Caco-2 (cell line): ENCODE measurements at regions not wholly inside any gene's neighbourhood (a gene's known extent, or its start where the extent isn't known, plus 50 kb on each side); places are given as distances from the start of the nearest gene placed in this dataset.

Experiments
- BruUV-seq: library from RNA; stranded (reverse); fragments of 400-500 nt; replicated peaks from 2 replicates; lab custom pipeline; 2021; lab: Mats Ljungman, UMichigan
- CTCF ChIA-PET: fragments of 300-600 bp; sonication (Branson Sonifier 250); formaldehyde crosslinking; loops from one replicate; lab custom pipeline; 2022; ENCODE audit warnings: antibody characterized with exemption; lab: Charles Lee
- POLR2A ChIA-PET: fragments of 300-600 bp; sonication (Branson Sonifier 250); formaldehyde crosslinking; loops from one replicate; lab custom pipeline; 2022; ENCODE audit warnings: antibody characterized with exemption; lab: Charles Lee
- DNase-seq, 2 experiments: peaks; one replicate each; pipeline versions ENCODE4 v3.0.0 to v3.0.0-alpha.2; 2020 to 2022
- H3K27me3 ChIP-seq: replicated peaks from 2 replicates; pipeline ENCODE4 v1.6.0; 2011; ENCODE audit warnings: low read length; ENCODE audit not compliant: control insufficient read depth, insufficient read depth
- H3K36me3 ChIP-seq: 2 replicates; pipeline ENCODE4 v1.5.1; 2011; ENCODE audit warnings: low read length; ENCODE audit not compliant: control insufficient read depth, insufficient read depth
- H3K4me1 ChIP-seq: fragments of 250-450 bp; sonication (Bioruptor Pico); 2 replicates; pipeline ENCODE4 v1.5.1; 2020; ENCODE audit warnings: mild to moderate bottlenecking
- H3K4me3 ChIP-seq: 2 replicates; pipeline ENCODE4 v1.5.1; 2011; ENCODE audit warnings: low read depth, mild to moderate bottlenecking, control low read depth, low read length
- H3K9me3 ChIP-seq: fragments of 250-450 bp; sonication (Bioruptor Pico); 2 replicates; pipeline ENCODE4 v1.5.1; 2020; ENCODE audit warnings: mild to moderate bottlenecking, moderate library complexity
- H3K27ac Mint-ChIP-seq: one replicate; pipeline ENCODE4 v1.8.0; 2022; ENCODE audit warnings: mixed read lengths; ENCODE audit not compliant: unreplicated experiment
- H3K27me3 Mint-ChIP-seq: one replicate; pipeline ENCODE4 v1.8.0; 2022; ENCODE audit warnings: mixed read lengths; ENCODE audit not compliant: insufficient read depth, unreplicated experiment
- H3K36me3 Mint-ChIP-seq: one replicate; pipeline ENCODE4 v1.8.0; 2022; ENCODE audit warnings: mild to moderate bottlenecking, mixed read lengths; ENCODE audit not compliant: insufficient read depth, unreplicated experiment
- H3K4me1 Mint-ChIP-seq: one replicate; pipeline ENCODE4 v1.8.0; 2022; ENCODE audit warnings: low read depth, mixed read lengths; ENCODE audit not compliant: unreplicated experiment
- H3K4me3 Mint-ChIP-seq: one replicate; pipeline ENCODE4 v1.8.0; 2022; ENCODE audit warnings: mild to moderate bottlenecking, moderate library complexity, mixed read lengths; ENCODE audit not compliant: unreplicated experiment
- H3K9me3 Mint-ChIP-seq: one replicate; pipeline ENCODE4 v1.8.0; 2022; ENCODE audit warnings: mixed read lengths; ENCODE audit not compliant: unreplicated experiment
- CTCF ChIP-seq, 2 experiments: fragments of 200-600 bp in 1 of 2; IDR thresholded peaks; 1 replicate in 1 of 2; 2 replicates in 1 of 2; pipeline versions ENCODE4 v1.5.1 to v1.8.0; 2011 to 2022; ENCODE audit warnings: antibody characterized with exemption in 1 of 2, control low read depth in 1 of 2, inconsistent platforms in 1 of 2, low read depth in 1 of 2, low read length in 1 of 2, mild to moderate bottlenecking in 1 of 2, moderate library complexity in 1 of 2; ENCODE audit not compliant: insufficient read depth in 1 of 2, severe bottlenecking in 1 of 2, unreplicated experiment in 1 of 2
- intact Hi-C: fragments of 100-400 bp; cut with micrococcal nuclease; formaldehyde crosslinking; loops from one replicate; pipeline ENCODE4 v1.10.0; 2022; ENCODE audit not compliant: unreplicated experiment

- H3K9me3 ChIP-seq, result no peaks in the 10 kb centered on the region
- Mint-ChIP-seq H3K4me3 (no peak overlapping the region), H3K27ac (no peak overlapping the region), H3K4me1 (no peaks in the 10 kb centered on the region), H3K36me3 (no peaks in the 10 kb centered on the region), H3K9me3 (peaks cover 21% of the 10 kb centered on the region), H3K27me3 (peaks cover 5% of the 10 kb centered on the region)
- H3K27me3 ChIP-seq, result no peaks in the 10 kb centered on the region
- TF ChIP-seq CTCF (IDR thresholded peaks at IDR 0.05; ENCODE audit: insufficient read depth in 1 of 2, low read depth in 1 of 2, low read length in 1 of 2, severe bottlenecking in 1 of 2, unreplicated experiment in 1 of 2), result no peak
- no peak overlapping the region for H3K4me3 ChIP-seq
- CTCF ChIA-PET, result no interaction called here
- no TSS peak for BruUV-seq
- DNase-seq, result no peak
- H3K4me1 ChIP-seq, result no peaks in the 10 kb centered on the region
- intact Hi-C loops, result no loop called here
- no peaks in the 10 kb centered on the region for H3K36me3 ChIP-seq
- POLR2A ChIA-PET, result no interaction called here
Observed at GRCh38 chr4:13928214-13928613, 300.7 kb upstream of the BOD1L1 start.

- no peak for TF ChIP-seq CTCF (IDR thresholded peaks at IDR 0.05; ENCODE audit: insufficient read depth in 1 of 2, low read depth in 1 of 2, low read length in 1 of 2, severe bottlenecking in 1 of 2, unreplicated experiment in 1 of 2)
- no peak overlapping the region for H3K27ac Mint-ChIP-seq
- BruUV-seq, result no TSS peak
- H3K4me3 Mint-ChIP-seq, result no peak overlapping the region
- no peak overlapping the region for H3K4me3 ChIP-seq
- H3K9me3 ChIP-seq, result no peaks in the 10 kb centered on the region
- ChIA-PET CTCF (no interaction called here), POLR2A (no interaction called here)
- H3K27me3 ChIP-seq, result no peaks in the 10 kb centered on the region
- no peaks in the 10 kb centered on the region for H3K36me3 Mint-ChIP-seq
- intact Hi-C loops, result no loop called here
- H3K36me3 ChIP-seq, result no peaks in the 10 kb centered on the region
- H3K4me1 ChIP-seq, result no peaks in the 10 kb centered on the region
- no peak for DNase-seq
- H3K27me3 Mint-ChIP-seq, result peaks cover 5% of the 10 kb centered on the region
- peaks cover 9% of the 10 kb centered on the region for H3K9me3 Mint-ChIP-seq
- no peaks in the 10 kb centered on the region for H3K4me1 Mint-ChIP-seq
Observed at GRCh38 chr4:13930155-13930554, 302.6 kb upstream of the BOD1L1 start.

GRCh38 chr4:13933191-13933590 is 305.7 kb upstream of the BOD1L1 start:
- Mint-ChIP-seq H3K27me3 (peaks cover 5% of the 10 kb centered on the region), H3K36me3 (no peaks in the 10 kb centered on the region), H3K4me3 (no peak overlapping the region), H3K9me3 (peaks cover 9% of the 10 kb centered on the region), H3K27ac (no peak overlapping the region), H3K4me1 (no peaks in the 10 kb centered on the region)
- Histone ChIP-seq H3K4me1 (no peaks in the 10 kb centered on the region), H3K27me3 (no peaks in the 10 kb centered on the region), H3K36me3 (no peaks in the 10 kb centered on the region), H3K4me3 (no peak overlapping the region), H3K9me3 (no peaks in the 10 kb centered on the region)
- DNase-seq, result no peak
- peak in 1 of 2 experiments; percentile 2 for TF ChIP-seq CTCF (IDR thresholded peaks at IDR 0.05; ENCODE audit: insufficient read depth in 1 of 2, low read depth in 1 of 2, low read length in 1 of 2, severe bottlenecking in 1 of 2, unreplicated experiment in 1 of 2)
- intact Hi-C loops, result no loop called here
- ChIA-PET CTCF (no interaction called here), POLR2A (no interaction called here)
- BruUV-seq, result no TSS peak
